ENCODE measurements at regions not wholly inside any gene's neighbourhood (a gene's known extent, or its start where the extent isn't known, plus 50 kb on each side); places are given as distances from the start of the nearest gene placed in this dataset.

GRCh38 chr5:158142156-158142555 lies 283.2 kb upstream of the CLINT1 start:
- TF ChIP-seq POLR2A (IDR thresholded peaks at IDR 0.05) (no peak), CTCF (IDR thresholded peaks at IDR 0.05) (no peak)

All from adrenal gland (tissue), 5 donors.